GM12891 (cell line): ENCODE measurements at regions not wholly inside any gene's neighbourhood (a gene's known extent, or its start where the extent isn't known, plus 50 kb on each side); places are given as distances from the start of the nearest gene placed in this dataset.
A peak's percentile ranks its signal among the peaks of the same experiment; 100 is the strongest.

ENCODE experiments used
- DNase-seq: peaks from one replicate; pipeline ENCODE4 v3.0.0; 2011; ENCODE audit warnings: low spot score; ENCODE audit not compliant: insufficient read length
- FAIRE-seq: peaks from 2 replicates; lab custom pipeline; 2011; peaks lifted over from hg19 to GRCh38; lab: Jason Lieb, UNC
- PAX5 ChIP-seq: IDR thresholded peaks from 2 replicates; pipeline ENCODE4 v1.6.1; 2011; ENCODE audit warnings: low read length, moderate library complexity, mild to moderate bottlenecking; ENCODE audit not compliant: insufficient read depth, severe bottlenecking
- POLR2A ChIP-seq: IDR thresholded peaks from 2 replicates; pipeline ENCODE4 v1.6.1; 2011; ENCODE audit warnings: low read depth, low read length, control low read depth
- POLR2AphosphoS5 ChIP-seq: IDR thresholded peaks from 2 replicates; pipeline ENCODE4 v1.6.1; 2011; ENCODE audit warnings: low read depth, low read length, control low read depth
- POU2F2 ChIP-seq: IDR thresholded peaks from 2 replicates; pipeline ENCODE4 v1.6.1; 2011; ENCODE audit warnings: low read depth, mild to moderate bottlenecking, control low read depth, low read length, moderate library complexity
- SPI1 ChIP-seq: IDR thresholded peaks from 2 replicates; pipeline ENCODE4 v1.6.1; 2011; ENCODE audit warnings: low read depth, low read length, control low read depth
- TAF1 ChIP-seq: IDR thresholded peaks from 2 replicates; pipeline ENCODE4 v1.6.1; 2011; ENCODE audit warnings: low read depth, low read length, control low read depth

GRCh38 chr17:12318571-12319266 is 298.0 kb downstream of the MAP2K4 start:
- DNase-seq: no peak
- TF ChIP-seq POU2F2 (no peak), PAX5 (no peak), TAF1 (no peak), POLR2A (no peak), POLR2AphosphoS5 (no peak), SPI1 (no peak)
- no peak for FAIRE-seq

- TF ChIP-seq POLR2A (no peak), SPI1 (no peak), PAX5 (no peak), TAF1 (no peak), POU2F2 (no peak), POLR2AphosphoS5 (no peak)
- FAIRE-seq: no peak
- no peak for DNase-seq
Measured at GRCh38 chr17:12320286-12320685, 299.6 kb downstream of the MAP2K4 start.

- no peak for TF ChIP-seq SPI1
- FAIRE-seq (no peak), DNase-seq (no peak)
Measured at GRCh38 chr17:12328204-12328603, 307.5 kb downstream of the MAP2K4 start.

- TF ChIP-seq SPI1 (no peak), PAX5 (no peak), POLR2AphosphoS5 (no peak), POLR2A (no peak), TAF1 (no peak), POU2F2 (no peak)
- DNase-seq (no peak), FAIRE-seq (no peak)
Measured at GRCh38 chr17:12330456-12330855, 309.8 kb downstream of the MAP2K4 start.

GRCh38 chr17:12341328-12341727 is 320.7 kb downstream of the MAP2K4 start:
- no peak for TF ChIP-seq PAX5
- TF ChIP-seq POLR2AphosphoS5: no peak
- TF ChIP-seq POU2F2: no peak; the same call in 1 of the 2 replicates
- TF ChIP-seq SPI1: no peak
- TF ChIP-seq TAF1: no peak
- TF ChIP-seq POLR2A: no peak

GRCh38 chr17:12342161-12342560 is 321.5 kb downstream of the MAP2K4 start:
- DNase-seq (no peak), FAIRE-seq (no peak)
- no peak for TF ChIP-seq POLR2A
- TF ChIP-seq POU2F2: no peak
- no peak for TF ChIP-seq PAX5
- no peak for TF ChIP-seq TAF1
- no peak for TF ChIP-seq SPI1
- TF ChIP-seq POLR2AphosphoS5: no peak

More at GRCh38 chr17:12341328-12341727, 320.7 kb downstream of the MAP2K4 start:
- FAIRE-seq (no peak), DNase-seq (no peak)

- DNase-seq (peak; percentile 37), FAIRE-seq (no peak)
- TF ChIP-seq SPI1 (no peak), TAF1 (no peak), POLR2AphosphoS5 (no peak), POLR2A (no peak), PAX5 (no peak), POU2F2 (no peak)
Measured at GRCh38 chr17:12342609-12343435, 322.1 kb downstream of the MAP2K4 start.

GRCh38 chr17:12348476-12348875 is 317.2 kb upstream of the MYOCD start:
- FAIRE-seq (no peak), DNase-seq (no peak)
- TF ChIP-seq PAX5 (no peak), POLR2AphosphoS5 (no peak), SPI1 (no peak), POU2F2 (no peak), POLR2A (no peak), TAF1 (no peak)

GRCh38 chr17:12349297-12349696 is 316.4 kb upstream of the MYOCD start:
- FAIRE-seq: no peak
- DNase-seq: no peak
- no peak for TF ChIP-seq TAF1
- TF ChIP-seq SPI1: no peak
- TF ChIP-seq POLR2A: no peak
- TF ChIP-seq POLR2AphosphoS5: no peak
- TF ChIP-seq PAX5: no peak
- no peak for TF ChIP-seq POU2F2
